NCI-H1048 (cell line): ENCODE measurements at regions not wholly inside any gene's neighbourhood (a gene's known extent, or its start where the extent isn't known, plus 50 kb on each side); places are given as distances from the start of the nearest gene placed in this dataset.
"Not testable (repeated sequence)": the region's sequence is repeated elsewhere in the genome, so short reads cannot be mapped to it uniquely, and the experiment has no call there.

Source experiments
- DNase-seq: peaks from one replicate; lab custom pipeline; 2025; lab: John Stamatoyannopoulos, UW

GRCh38 chr10:9289811-9290210, 1235.3 kb downstream of the GATA3 start:
- DNase-seq: no peak

GRCh38 chr10:9291081-9291480, 1236.6 kb downstream of the GATA3 start:
- no peak for DNase-seq

- DNase-seq: no peak
Measured at GRCh38 chr10:9294132-9294663, 1239.7 kb downstream of the GATA3 start.

GRCh38 chr10:9294865-9295264, 1240.4 kb downstream of the GATA3 start:
- no peak for DNase-seq

DNA sequence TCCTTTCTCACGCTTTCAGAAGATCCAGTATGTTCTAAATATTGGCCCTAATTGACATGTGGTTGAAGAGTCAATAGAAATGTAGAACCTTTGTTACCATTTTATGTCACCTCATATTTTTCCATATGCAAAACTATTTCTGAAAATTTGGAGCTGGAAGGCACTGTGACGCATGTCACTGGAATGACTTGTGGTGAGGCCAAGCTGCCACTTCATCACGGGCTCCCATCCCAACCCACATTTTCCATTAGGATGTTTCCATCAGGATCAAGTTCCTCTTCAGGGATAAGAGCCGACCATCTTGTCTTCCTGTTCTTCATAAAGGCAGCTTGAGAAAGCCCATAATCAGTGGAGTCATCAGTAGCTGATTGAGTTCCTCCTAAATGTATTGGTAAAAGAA, 1241.7 kb downstream of the GATA3 start:
- peak; percentile 21 for DNase-seq

GRCh38 chr10:9297580-9297979, 1243.1 kb downstream of the GATA3 start:
- no peak for DNase-seq

DNA sequence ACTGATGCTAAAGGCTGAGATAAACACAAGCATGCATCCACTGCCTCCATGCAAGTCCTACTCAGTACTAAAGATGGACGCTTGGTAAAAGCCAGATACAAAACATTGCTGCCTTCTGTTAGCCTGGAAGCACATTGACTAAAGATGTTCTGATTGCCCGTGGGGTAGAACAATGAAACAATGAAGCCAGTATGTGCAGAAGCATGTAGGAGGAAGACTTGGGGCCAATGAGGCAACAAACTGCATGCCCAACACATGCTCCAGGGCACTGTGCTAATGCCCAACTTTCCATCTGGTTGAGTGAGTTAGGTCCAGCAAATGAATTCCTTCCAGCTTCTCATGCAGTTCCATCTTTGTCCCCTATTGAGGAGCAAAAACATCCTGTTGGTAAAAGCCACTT, 1245.5 kb downstream of the GATA3 start:
- no peak for DNase-seq

DNA sequence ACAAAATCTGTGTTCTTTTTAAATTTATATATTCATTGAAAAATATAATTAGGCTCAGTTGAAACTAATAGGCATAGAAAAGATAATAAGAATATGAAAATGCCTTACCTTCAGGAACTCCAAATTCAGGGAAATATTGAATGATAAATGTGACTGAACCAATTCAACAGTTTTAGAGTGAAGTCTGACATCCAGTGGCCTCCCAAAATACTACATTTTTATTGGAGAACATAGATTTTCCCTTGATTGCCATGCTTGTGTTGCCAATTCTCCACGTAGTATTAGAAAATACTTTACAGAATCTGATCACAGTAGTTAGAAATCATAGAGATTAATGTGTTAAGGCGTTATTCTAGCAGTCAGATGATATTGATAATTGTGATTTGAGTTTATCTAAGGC, 1246.7 kb downstream of the GATA3 start:
- DNase-seq: no peak

GRCh38 chr10:9301554-9301953, 1247.1 kb downstream of the GATA3 start:
- DNase-seq: no peak

DNA sequence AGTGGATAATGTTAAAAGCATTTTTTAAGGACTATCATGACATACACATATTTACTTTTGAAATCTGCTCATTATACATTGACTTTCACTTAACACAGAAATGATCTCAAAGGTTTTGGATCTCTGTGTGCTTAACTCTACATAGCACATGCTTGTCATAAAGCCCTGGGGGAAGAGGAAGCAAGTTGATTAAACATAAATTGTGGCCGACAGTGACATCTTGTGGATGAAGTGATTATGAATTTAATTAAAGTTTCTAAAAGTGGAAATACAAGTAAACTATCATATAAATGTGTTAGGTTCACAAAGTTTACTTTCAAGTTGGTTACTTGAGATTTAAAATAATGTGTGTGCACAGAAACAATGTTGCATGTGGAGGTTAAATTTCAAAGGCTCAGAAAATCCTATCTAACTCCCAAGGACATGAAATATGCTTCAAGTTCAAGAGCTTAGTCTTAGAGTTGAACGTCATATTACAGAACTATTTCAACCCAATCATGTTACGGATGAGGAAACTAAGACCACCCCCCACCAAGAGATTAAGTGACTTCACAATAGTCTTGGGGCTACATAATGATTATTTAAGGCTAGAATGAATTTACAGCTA, 1247.8 kb downstream of the GATA3 start:
- DNase-seq: peak; percentile 37

DNA sequence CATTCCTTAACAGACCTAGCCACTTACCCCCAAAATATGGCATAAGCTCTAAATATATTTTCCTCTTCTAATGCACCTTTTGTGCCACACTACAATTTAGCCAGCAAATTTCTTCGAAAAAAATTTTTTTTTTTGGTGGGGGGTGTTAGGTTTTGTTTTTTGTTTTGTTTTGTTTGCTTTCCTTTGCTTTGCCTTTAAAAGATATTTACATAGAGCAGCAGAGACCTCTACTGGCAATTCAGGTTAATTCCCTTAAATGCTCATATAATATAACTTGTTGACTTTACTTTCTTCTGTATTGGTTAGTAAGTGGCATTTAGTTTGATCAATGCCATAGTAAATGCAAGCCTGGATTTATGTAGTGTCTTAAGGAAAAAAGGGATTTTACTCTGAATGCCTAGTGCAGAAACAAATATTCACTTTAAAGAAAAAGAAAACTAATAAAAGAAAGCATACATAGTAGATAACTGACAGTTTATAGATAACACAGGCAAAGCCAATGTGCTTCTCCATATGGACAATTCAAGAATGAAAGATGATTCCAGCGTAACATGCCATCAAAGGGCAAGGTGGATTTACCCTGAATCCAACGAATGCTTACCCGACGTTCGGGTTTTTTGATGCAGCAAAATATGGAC, 1250.6 kb downstream of the GATA3 start:
- no peak for DNase-seq

DNA sequence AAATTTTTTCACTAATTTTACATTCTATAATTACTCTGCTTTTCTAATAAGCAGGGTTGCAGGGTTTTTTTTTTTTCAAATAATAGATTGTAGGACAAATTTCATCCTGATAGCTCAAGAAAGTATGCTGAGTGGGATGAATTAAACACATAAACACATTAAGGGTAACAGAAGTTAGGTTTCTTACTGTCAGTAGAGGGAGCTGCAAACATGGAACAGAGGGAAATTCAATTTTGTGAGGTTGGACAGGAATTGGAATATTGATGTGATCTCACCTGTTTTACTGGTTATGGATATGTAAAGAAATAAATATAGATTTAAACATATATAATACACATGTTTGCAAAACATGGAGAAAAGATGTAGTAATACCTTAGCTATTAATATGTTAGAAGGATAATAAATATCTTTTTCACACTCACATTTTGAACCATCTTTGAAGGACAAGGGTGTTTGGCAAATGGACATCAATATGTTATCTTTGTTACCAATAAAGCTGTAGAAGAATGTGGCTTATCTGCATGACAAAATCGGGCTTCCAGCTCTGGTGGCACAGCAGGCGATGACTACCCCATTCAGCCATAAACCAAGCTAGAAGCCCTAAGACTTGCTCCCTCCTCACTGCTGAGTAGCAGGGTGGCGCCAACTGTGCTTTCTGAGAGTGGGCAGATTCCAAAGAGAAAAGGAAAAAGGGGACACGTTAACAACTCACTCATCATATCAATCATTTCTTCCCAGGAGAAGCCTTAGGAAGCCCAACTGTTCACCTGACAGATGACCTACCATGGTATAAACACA, 1257.4 kb downstream of the GATA3 start:
- DNase-seq: no peak

- DNase-seq: no peak
Measured at GRCh38 chr10:9315292-9315691, 1260.8 kb downstream of the GATA3 start.

GRCh38 chr10:9331583-9332008, 1277.1 kb downstream of the GATA3 start:
- DNase-seq: no peak

DNA sequence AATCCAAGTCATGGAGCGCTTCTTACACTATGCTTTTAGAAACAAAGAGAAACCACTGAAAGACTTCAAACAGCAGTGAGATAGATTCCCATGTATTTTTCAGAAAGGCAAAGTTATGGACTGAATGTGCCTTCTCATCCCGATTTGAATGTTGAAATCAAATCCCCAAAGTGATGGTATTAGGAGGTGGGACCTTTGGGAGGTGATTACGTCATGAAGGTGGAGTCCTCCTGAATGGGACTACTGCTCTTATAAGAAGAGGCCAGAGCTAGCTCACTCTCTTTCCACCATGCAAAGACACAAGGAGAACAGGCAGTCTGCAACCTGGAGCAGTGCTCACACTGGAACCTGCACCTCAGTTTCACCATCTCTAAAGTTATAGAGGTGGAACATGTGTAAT, 1279.8 kb downstream of the GATA3 start:
- DNase-seq: no peak

DNA sequence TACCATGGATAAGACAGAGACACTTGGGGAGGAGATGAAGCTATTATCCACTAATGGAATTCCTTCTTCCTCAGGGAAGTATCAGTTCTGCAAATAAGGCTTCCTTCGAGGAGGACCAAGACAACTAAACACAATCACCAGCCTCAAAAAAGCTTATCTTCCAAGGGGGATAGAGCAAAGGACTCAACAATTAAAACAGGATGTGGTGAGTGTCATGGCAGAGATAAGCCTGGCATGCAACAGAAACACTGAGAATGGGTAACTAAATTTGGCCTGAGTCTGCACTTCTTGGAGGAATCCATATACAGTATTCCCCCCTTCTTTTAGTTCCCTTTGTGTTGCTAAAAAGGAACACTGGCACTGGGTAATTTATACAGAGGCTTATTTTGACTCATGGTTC, 1285.2 kb downstream of the GATA3 start:
- no peak for DNase-seq

DNA sequence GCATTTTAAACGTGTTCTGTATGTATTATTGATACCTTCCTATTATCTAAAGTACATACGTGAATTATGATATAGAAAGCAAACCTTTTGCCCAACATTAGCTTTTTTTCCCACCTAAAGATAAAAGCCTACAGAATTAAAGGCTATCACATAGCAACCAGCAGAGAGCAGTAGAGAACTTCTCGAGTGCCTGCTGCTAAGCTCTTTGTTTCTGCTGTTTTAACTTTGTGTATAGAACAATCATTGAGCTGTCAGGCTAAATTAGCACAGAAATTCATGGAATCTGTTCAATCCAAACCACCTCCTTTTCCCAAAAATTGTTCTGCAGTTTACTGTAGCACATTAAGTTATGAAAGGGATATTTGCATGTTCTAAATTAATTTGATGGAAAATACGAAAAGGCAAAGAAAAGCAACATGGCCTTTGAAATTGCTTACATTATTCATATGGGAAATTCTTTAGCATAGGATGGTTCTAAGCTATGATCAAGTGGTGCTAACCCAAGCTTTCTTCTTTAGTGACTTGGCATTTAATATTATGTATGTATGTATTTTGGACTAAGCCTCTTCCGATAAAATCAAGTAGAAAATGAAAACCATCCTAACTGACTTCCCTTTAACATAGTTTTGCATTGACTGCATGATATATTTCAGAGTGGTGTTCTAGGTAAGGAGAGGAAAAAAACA, 1288.5 kb downstream of the GATA3 start:
- peak; percentile 31 for DNase-seq

GRCh38 chr10:9347933-9348332, 1293.4 kb downstream of the GATA3 start:
- not testable (repeated sequence) for DNase-seq

GRCh38 chr10:9357471-9357870, 1303.0 kb downstream of the GATA3 start:
- DNase-seq: no peak

DNA sequence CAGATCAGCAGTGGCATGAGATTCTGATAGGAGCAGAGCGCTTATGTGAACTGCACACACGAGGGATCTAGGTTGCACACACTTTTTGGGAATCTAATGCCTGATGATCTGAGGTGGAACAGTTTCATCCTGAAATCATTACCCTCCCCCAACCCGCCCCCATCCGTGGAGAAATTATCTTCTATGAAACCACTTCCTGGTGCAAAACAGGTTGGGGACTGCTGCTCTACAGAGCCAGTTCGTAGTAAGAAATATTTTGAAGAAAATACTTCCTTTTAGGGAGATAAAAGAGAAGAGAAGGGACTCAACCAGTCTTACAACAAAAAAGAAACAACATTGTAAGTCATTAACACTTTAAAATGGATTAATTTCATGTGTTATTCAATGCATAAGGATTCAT, 1308.2 kb downstream of the GATA3 start:
- DNase-seq: no peak

DNA sequence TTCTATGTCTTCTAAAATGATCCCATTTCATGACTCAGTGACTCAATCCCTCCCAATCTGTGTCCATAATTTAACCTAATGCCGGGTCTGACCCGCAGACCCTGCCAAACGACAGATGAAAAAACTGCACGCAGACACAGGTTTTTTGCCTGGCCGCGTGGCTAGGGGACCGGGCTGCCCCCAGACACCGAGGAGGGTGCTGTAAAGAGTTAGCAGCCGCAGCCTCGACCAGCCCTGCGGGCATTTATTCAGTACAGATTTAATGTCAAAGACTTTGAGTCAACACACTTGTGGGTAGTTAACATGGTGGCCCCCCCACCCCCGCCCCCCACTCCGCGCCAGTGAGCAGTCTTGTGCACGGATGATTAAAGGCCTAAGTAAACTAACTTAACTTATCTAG, 1324.7 kb downstream of the GATA3 start:
- DNase-seq: no peak

GRCh38 chr10:9381733-9382532, 1327.4 kb downstream of the GATA3 start:
- no peak for DNase-seq
